Prostate gland (tissue), 2 donors: ENCODE measurements at regions not wholly inside any gene's neighbourhood (a gene's known extent, or its start where the extent isn't known, plus 50 kb on each side); places are given as distances from the start of the nearest gene placed in this dataset.

Source experiments
- DNase-seq: peaks from one replicate; pipeline ENCODE4 v3.0.0-alpha.2; 2019; ENCODE audit warnings: low spot score
- H3K27ac ChIP-seq, 2 donors: fragments of 200-600 bp; sonication (generic); 2 replicates each; pipeline ENCODE4 v1.5.1; 2017 to 2019
- H3K27me3 ChIP-seq: fragments of 200-600 bp; sonication (generic); replicated peaks from 2 replicates; pipeline ENCODE4 v1.5.1; 2019; ENCODE audit not compliant: insufficient read depth
- H3K36me3 ChIP-seq, 2 donors: fragments of 200-600 bp; sonication (generic); 1 replicate in 1 of 2; 2 replicates in 1 of 2; pipeline versions ENCODE4 v1.5.1 to v1.8.1; 2017 to 2019
- H3K4me1 ChIP-seq: fragments of 200-600 bp; sonication (generic); replicated peaks from 2 replicates; pipeline ENCODE4 v1.5.1; 2019
- H3K4me3 ChIP-seq, 2 donors: fragments of 200-600 bp; sonication (generic); 2 replicates each; pipeline ENCODE4 v1.5.1; 2017 to 2019
- H3K9me3 ChIP-seq: fragments of 200-600 bp; sonication (generic); 2 replicates; pipeline ENCODE4 v1.5.1; 2017
- CTCF ChIP-seq, 4 experiments: fragments of 200-600 bp in 2 of 4; fragments of 450-650 bp in 2 of 4; sonication (generic) in 2 of 4; IDR thresholded peaks; 1 replicate in 3 of 4; 2 replicates in 1 of 4; pipeline ENCODE4 v1.5.1; 2016 to 2019; ENCODE audit warnings: antibody characterized with exemption in 4 of 4, mild to moderate bottlenecking in 2 of 4, moderate library complexity in 2 of 4
- POLR2A ChIP-seq: fragments of 450-650 bp; IDR thresholded peaks from one replicate; pipeline ENCODE4 v1.6.1; 2016; ENCODE audit warnings: antibody characterized with exemption, mild to moderate bottlenecking
- POLR2AphosphoS5 ChIP-seq: sonication (generic); formaldehyde crosslinking; IDR thresholded peaks from one replicate; pipeline ENCODE4 v1.6.1; 2017; ENCODE audit warnings: antibody characterized with exemption
- whole genome bisulfite sequencing: methylation state at CpG from one replicate; pipeline ENCODE4 v1.1.5; 2018; 5-methylcytosine and 5-hydroxymethylcytosine counted together
- intact Hi-C: fragments of 100-400 bp; cut with DNase I; formaldehyde crosslinking; loops from one replicate; pipeline ENCODE4 v1.14.2; 2022

- intact Hi-C loops: no loop called here
- WGBS: 64% methylated on average over 29 of the region's 29 CpGs
- TF ChIP-seq CTCF (IDR thresholded peaks at IDR 0.05) (no peak), POLR2A (no peak), POLR2AphosphoS5 (peak; percentile 16)
- H3K27ac ChIP-seq: no peak overlapping the region
- H3K27me3 ChIP-seq: no peaks in the 10 kb centered on the region
- peak; percentile 32 for DNase-seq
- H3K36me3 ChIP-seq: no peaks in the 10 kb centered on the region
- H3K9me3 ChIP-seq: no peaks in the 10 kb centered on the region
- H3K4me1 ChIP-seq: no peaks in the 10 kb centered on the region
- no peak overlapping the region for H3K4me3 ChIP-seq
These were observed 123.4 kb downstream of the SIK1 start for GRCh38 chr21:43303275-43304178.

DNA sequence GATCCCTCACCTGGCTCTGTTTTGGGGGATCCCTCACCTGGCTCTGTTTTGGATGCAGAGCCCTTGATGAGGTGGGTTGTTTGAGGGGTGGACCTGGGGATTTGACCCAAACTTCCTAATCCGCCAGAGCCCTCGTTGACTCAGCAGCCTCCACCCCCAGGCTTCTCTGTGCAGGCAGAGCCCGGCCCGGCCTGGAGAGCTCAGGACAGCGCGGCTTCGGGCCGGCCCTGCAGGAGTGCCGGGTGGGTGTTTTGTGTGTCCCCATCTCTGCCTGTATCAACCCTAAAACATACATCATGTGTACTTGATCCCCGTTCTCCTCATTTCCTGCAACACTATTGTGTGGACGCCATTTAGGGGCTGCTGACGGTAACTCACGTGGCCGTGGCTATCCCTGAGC is 124.2 kb downstream of the SIK1 start:
- 83% methylated on average over 14 of the region's 14 CpGs for WGBS
- H3K27ac ChIP-seq: no peak overlapping the region

GRCh38 chr21:43302062-43302700 is 124.8 kb downstream of the SIK1 start:
- TF ChIP-seq POLR2A (no peak), POLR2AphosphoS5 (no peak), CTCF (IDR thresholded peaks at IDR 0.05) (no peak)
- Histone ChIP-seq H3K9me3 (no peaks in the 10 kb centered on the region), H3K4me3 (no peak overlapping the region), H3K27ac (no peak overlapping the region), H3K4me1 (no peaks in the 10 kb centered on the region), H3K27me3 (no peaks in the 10 kb centered on the region), H3K36me3 (no peaks in the 10 kb centered on the region)
- intact Hi-C loops: no loop called here
- 94% methylated on average over 23 of the region's 23 CpGs for WGBS
- no peak for DNase-seq

More for the DNA sequence above, 124.2 kb downstream of the SIK1 start:
- no peaks in the 10 kb centered on the region for H3K4me1 ChIP-seq
- intact Hi-C loops: no loop called here
- no peaks in the 10 kb centered on the region for H3K27me3 ChIP-seq
- no peak for TF ChIP-seq POLR2A
- no peak for TF ChIP-seq POLR2AphosphoS5
- TF ChIP-seq CTCF (IDR thresholded peaks at IDR 0.05): no peak
- no peak overlapping the region for H3K4me3 ChIP-seq
- H3K9me3 ChIP-seq: no peaks in the 10 kb centered on the region
- no peaks in the 10 kb centered on the region for H3K36me3 ChIP-seq
- no peak for DNase-seq

DNA sequence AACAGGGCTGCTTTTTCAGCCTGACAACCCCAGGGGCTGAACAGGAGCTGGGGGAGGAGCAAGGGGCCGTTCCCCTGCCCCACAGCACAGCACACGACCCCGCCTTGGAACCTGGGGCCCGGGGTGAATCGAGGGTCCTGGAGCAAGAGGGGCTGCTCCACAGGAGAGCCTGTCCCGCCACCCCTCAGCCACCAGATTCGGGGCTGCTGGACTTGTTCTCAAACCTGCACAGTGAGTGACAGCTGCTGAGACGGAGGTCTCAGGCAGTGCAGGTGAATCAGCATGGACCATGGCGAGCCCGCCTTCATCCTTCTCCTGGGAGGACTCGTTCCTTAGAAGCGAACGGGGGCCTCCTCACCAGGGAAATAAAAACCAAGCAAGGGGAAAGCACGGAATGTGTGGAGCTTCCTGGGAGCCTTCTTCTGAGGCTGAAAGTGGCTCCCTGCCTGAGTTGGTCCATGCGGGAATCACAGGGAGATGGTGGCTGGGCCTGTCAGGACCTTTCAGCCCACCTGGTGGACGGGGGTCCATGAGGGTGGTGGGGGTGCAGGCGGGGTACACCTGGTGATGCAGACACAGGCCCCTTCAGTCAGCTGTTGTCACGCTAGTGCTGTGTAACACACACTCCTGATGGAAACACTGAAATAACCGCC is 125.4 kb downstream of the SIK1 start:
- H3K4me3 ChIP-seq: no peak overlapping the region
- intact Hi-C loops: no loop called here
- H3K36me3 ChIP-seq: no peaks in the 10 kb centered on the region
- H3K27me3 ChIP-seq: no peaks in the 10 kb centered on the region
- H3K9me3 ChIP-seq: no peaks in the 10 kb centered on the region
- no peaks in the 10 kb centered on the region for H3K4me1 ChIP-seq
- no peak overlapping the region for H3K27ac ChIP-seq
- WGBS: 84% methylated on average over 17 of the region's 19 CpGs
- TF ChIP-seq POLR2A (no peak), POLR2AphosphoS5 (no peak), CTCF (IDR thresholded peaks at IDR 0.05) (no peak)
- DNase-seq: no peak
